ES-I3 (cell line): ENCODE measurements at regions not wholly inside any gene's neighbourhood (a gene's known extent, or its start where the extent isn't known, plus 50 kb on each side); places are given as distances from the start of the nearest gene placed in this dataset.

ENCODE experiments used
- H3K36me3 ChIP-seq: 2 replicates; pipeline ENCODE4 v1.6.1; 2013; ENCODE audit warnings: mild to moderate bottlenecking, low read length, control low read depth, moderate library complexity; ENCODE audit not compliant: insufficient read depth
- H3K4me1 ChIP-seq: 2 replicates; pipeline ENCODE4 v1.6.1; 2013; ENCODE audit warnings: mild to moderate bottlenecking, control low read depth, low read length; ENCODE audit not compliant: insufficient read depth
- H3K9ac ChIP-seq: 2 replicates; pipeline ENCODE4 v1.6.1; 2013; ENCODE audit warnings: low read depth, mild to moderate bottlenecking, low read length, moderate library complexity
- H3K9me3 ChIP-seq: 2 replicates; pipeline ENCODE4 v1.6.1; 2013; ENCODE audit warnings: mild to moderate bottlenecking, low read length, moderate library complexity; ENCODE audit not compliant: control insufficient read depth, insufficient read depth

- Histone ChIP-seq H3K9me3 (no peaks in the 10 kb centered on the region), H3K9ac (no peak overlapping the region), H3K4me1 (no peaks in the 10 kb centered on the region), H3K36me3 (no peaks in the 10 kb centered on the region)
These were observed 180.6 kb upstream of the NPVF start for GRCh38 chr7:25408876-25409275.

DNA sequence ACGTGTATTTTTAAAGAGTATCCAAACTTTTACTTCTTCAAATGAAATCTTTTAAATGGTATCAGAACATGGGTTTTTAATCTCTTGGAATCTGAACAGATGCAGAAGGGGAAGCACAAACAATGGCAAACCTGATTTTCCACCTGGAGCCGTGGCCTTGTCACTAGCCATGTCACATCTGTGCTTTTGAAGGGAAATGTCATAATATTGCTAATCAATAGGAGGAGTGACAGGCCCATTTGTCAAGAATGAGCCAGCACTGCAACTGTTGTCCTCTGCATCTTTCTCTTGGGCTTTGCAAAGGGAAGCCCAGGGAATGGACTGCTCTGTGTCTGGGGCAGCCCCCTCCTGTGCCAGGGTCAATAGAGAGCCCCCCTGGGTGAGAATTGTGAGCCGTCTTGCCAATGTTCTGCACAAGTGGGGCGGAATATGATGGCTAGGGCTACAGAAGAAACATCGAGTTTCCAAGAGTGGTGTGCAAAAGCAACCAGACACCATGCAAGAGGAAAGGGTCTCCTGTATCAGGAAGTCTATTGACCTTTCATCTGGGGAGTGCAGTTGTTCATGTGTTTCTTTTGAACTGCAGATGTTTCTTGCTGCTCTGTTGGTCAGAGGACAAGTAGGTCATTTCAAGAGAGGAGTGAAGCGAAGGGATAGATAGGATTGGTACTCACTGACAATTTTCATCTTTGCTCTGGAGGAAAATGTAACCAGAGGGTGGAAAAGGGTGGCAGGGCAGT, 181.8 kb upstream of the NPVF start:
- H3K9ac ChIP-seq: no peak overlapping the region
- no peaks in the 10 kb centered on the region for H3K4me1 ChIP-seq
- H3K36me3 ChIP-seq: no peaks in the 10 kb centered on the region
- H3K9me3 ChIP-seq: no peaks in the 10 kb centered on the region

DNA sequence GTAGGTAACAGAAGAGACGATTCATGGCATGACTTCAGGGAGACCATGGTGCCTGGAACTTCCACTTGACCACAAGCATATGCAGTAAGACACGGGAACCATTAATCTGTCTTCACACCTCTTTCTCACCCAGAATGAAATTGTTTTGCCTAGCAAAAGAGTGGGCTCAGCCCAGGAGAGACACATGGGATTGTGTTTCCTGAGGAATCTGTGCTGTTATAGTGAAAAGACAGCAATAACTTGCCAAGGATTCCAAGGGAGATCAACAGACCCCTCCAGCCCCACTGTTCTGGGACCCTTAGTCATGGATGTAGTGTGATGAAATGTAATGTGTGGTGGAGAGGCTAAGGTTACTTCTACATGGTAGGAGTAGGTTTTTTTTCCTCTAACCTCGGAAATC, 192.5 kb upstream of the NPVF start:
- Histone ChIP-seq H3K36me3 (no peaks in the 10 kb centered on the region), H3K9me3 (no peaks in the 10 kb centered on the region), H3K9ac (no peak overlapping the region), H3K4me1 (no peaks in the 10 kb centered on the region; the same call in 1 of the 2 replicates)

DNA sequence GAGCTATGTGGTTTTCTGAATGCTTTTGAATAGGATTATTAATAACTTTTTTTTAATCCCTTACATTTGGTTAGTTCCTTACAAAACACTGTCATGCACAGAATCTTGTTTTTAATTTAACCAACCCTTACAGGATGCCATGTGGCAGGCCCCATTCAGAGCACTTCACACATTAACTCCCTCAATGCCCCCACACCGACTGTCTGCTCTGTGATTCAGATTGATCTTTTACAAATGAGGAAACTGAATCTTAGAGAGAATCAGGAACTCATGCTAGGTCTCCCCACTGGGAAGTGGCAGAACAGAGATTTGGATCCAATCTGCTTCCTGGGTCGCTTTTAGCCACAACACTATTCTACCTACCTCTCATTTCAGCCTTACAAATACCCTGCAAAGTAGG, 195.8 kb upstream of the NPVF start:
- H3K36me3 ChIP-seq: no peaks in the 10 kb centered on the region
- no peaks in the 10 kb centered on the region; the same call in 1 of the 2 replicates for H3K4me1 ChIP-seq
- no peak overlapping the region for H3K9ac ChIP-seq
- H3K9me3 ChIP-seq: no peaks in the 10 kb centered on the region

DNA sequence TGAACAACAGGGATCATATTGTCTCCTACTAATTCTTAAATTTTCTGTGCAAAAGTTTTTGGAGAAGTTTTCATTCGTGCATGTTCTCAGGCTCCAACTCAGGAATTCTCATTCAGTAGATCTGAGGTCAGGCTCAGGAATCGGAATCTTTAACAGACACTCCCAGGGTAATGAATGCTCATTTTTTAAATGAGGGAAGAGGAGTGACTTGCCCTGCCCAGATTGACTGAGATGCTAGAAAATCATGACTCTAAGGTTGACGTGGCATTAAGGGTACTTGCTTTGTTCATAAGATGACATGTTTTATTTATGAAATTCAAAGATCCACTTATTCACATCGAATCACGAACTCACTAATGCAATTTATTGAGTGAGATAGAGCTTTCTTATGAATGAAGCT, 196.6 kb upstream of the NPVF start:
- H3K9ac ChIP-seq: no peak overlapping the region
- H3K9me3 ChIP-seq: no peaks in the 10 kb centered on the region
- no peaks in the 10 kb centered on the region for H3K36me3 ChIP-seq
- H3K4me1 ChIP-seq: no peaks in the 10 kb centered on the region; the same call in 1 of the 2 replicates

DNA sequence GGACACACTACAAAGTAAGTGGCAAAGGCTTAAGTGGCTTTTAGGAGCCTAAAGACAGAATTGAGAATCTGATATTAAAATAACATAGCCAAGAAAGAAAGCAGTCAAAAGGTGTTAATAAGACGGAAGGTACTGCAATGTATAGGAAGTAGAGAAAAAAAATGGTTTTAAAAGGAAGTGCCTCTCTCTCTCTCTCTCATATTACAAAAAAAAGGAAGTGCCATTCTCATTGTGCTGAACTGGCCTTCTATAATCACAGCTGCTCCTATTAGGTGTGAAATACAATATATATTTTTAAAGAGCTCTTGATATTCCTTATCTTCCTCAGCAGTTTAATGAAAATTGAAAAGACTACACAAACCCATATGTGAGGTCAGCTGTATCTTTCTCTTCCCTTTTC, 199.4 kb upstream of the NPVF start:
- no peaks in the 10 kb centered on the region for H3K36me3 ChIP-seq
- H3K4me1 ChIP-seq: no peaks in the 10 kb centered on the region; the same call in 1 of the 2 replicates
- H3K9ac ChIP-seq: no peak overlapping the region
- no peaks in the 10 kb centered on the region for H3K9me3 ChIP-seq

DNA sequence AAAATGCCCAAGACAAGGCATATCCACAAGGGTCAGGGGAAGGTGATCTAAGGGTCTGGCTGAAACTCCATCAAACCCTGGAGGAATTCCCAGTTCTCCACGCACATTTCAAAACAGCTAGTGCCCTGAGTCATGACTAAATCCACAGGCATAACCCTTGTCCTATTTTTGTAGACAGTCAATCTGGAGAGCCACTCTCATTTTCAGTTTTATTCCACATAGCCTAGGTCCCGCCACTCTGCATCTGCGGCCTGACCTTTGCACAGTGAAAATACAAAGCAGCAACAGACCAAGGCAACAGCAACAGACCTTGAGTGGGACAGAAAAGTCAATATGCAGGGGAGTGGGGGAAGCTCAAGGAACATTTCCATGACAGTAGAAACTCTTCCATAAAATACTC, 201.4 kb upstream of the NPVF start:
- Histone ChIP-seq H3K36me3 (no peaks in the 10 kb centered on the region), H3K9me3 (no peaks in the 10 kb centered on the region), H3K4me1 (no peaks in the 10 kb centered on the region; the same call in 1 of the 2 replicates), H3K9ac (no peak overlapping the region)

- no peaks in the 10 kb centered on the region for H3K4me1 ChIP-seq
- no peaks in the 10 kb centered on the region for H3K36me3 ChIP-seq
- H3K9ac ChIP-seq: no peak overlapping the region
- H3K9me3 ChIP-seq: no peaks in the 10 kb centered on the region
These were observed 202.1 kb upstream of the NPVF start for GRCh38 chr7:25430200-25430931.

GRCh38 chr7:25431956-25432450, 203.7 kb upstream of the NPVF start:
- H3K9me3 ChIP-seq: no peaks in the 10 kb centered on the region
- no peaks in the 10 kb centered on the region for H3K4me1 ChIP-seq
- no peaks in the 10 kb centered on the region for H3K36me3 ChIP-seq
- H3K9ac ChIP-seq: no peak overlapping the region

- Histone ChIP-seq H3K9me3 (no peaks in the 10 kb centered on the region), H3K9ac (no peak overlapping the region), H3K4me1 (no peaks in the 10 kb centered on the region), H3K36me3 (no peaks in the 10 kb centered on the region)
These were observed 204.5 kb upstream of the NPVF start for GRCh38 chr7:25432807-25433206.

GRCh38 chr7:25436413-25436812, 208.1 kb upstream of the NPVF start:
- Histone ChIP-seq H3K36me3 (no peaks in the 10 kb centered on the region), H3K9ac (no peak overlapping the region), H3K9me3 (no peaks in the 10 kb centered on the region), H3K4me1 (no peaks in the 10 kb centered on the region)

- Histone ChIP-seq H3K9ac (no peak overlapping the region), H3K9me3 (no peaks in the 10 kb centered on the region), H3K36me3 (no peaks in the 10 kb centered on the region), H3K4me1 (no peaks in the 10 kb centered on the region)
These were observed 209.0 kb upstream of the NPVF start for GRCh38 chr7:25437308-25437707.

DNA sequence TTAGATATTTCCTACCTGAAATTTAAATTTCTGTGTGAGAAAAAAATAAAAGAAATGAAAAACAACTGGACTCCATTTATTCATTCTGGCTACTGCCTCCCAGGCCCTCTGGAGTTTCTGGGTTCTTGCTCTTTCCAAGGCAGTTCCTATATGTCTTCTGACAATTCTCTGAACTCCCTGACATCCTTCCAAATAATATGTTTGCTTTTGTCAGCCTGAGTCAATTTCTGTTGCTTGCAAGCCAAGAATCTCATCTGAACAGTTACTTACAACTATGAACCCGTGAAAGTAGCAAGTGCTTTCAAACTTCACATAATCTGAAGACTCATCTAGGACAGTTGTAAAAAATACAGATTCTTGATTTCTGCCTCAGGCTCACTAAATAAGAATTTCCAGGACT, 216.7 kb upstream of the NPVF start:
- H3K9me3 ChIP-seq: no peaks in the 10 kb centered on the region
- H3K9ac ChIP-seq: no peak overlapping the region
- H3K36me3 ChIP-seq: no peaks in the 10 kb centered on the region
- no peaks in the 10 kb centered on the region for H3K4me1 ChIP-seq

DNA sequence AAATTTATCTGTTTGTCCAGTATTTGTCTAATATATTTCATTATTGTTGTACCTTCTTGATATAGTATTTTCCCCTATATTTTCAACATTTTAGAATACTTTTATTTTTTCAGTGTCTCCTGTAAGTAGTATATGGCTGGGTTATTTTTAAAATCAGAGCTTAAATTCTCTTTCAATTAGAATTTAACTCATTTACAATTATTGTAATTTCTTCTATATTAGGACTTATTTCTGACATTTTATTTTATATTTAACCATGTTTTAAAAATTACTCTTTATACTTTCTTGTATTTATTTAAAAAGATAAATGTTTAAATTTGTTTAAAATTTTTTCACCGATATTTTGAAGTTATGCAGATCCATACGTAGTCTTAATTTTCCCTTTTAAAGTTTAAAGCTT, 220.0 kb upstream of the NPVF start:
- Histone ChIP-seq H3K4me1 (no peaks in the 10 kb centered on the region), H3K9ac (no peak overlapping the region), H3K9me3 (no peaks in the 10 kb centered on the region), H3K36me3 (no peaks in the 10 kb centered on the region)

DNA sequence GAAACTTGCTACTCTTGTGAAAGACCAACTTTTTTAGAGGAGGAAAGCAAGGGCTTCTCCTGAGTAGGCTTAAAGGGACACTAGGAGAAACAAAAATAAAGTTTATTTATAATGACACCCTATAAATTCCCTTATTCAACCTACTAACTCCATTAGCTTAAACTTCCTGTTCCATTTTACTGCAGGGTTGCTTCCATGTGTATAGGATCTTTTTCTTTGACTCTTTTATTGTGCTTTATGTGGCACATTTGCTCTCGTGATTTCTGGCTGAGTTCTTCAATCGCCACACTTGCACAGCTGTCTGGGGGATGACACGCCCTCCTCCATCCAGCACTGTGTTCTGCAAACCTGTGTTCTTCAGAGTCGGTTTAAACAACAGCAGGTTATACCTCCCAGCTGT, 225.7 kb upstream of the NPVF start:
- no peaks in the 10 kb centered on the region for H3K36me3 ChIP-seq
- no peaks in the 10 kb centered on the region for H3K4me1 ChIP-seq
- no peak overlapping the region for H3K9ac ChIP-seq
- H3K9me3 ChIP-seq: no peaks in the 10 kb centered on the region
